HUES64 (cell line): ENCODE measurements at regions not wholly inside any gene's neighbourhood (a gene's known extent, or its start where the extent isn't known, plus 50 kb on each side); places are given as distances from the start of the nearest gene placed in this dataset.

Source experiments
- H3K27ac ChIP-seq: 2 replicates; pipeline ENCODE4 v1.7.0; 2013; ENCODE audit warnings: low read depth, low read length, inconsistent platforms
- H3K27me3 ChIP-seq: 2 replicates; pipeline ENCODE4 v1.6.1; 2013; ENCODE audit warnings: mild to moderate bottlenecking, low read length; ENCODE audit not compliant: insufficient read depth
- H3K36me3 ChIP-seq: 2 replicates; pipeline ENCODE4 v1.6.1; 2013; ENCODE audit warnings: mild to moderate bottlenecking, low read length; ENCODE audit not compliant: insufficient read depth
- H3K4me1 ChIP-seq: 2 replicates; pipeline ENCODE4 v1.6.1; 2013; ENCODE audit warnings: mild to moderate bottlenecking, low read length, moderate library complexity; ENCODE audit not compliant: insufficient read depth
- H3K4me3 ChIP-seq: 2 replicates; pipeline ENCODE4 v1.5.1; 2013; ENCODE audit warnings: mild to moderate bottlenecking, low read length, moderate library complexity
- H3K9ac ChIP-seq: 2 replicates; pipeline ENCODE4 v1.6.1; 2013; ENCODE audit warnings: mild to moderate bottlenecking, low read depth, low read length
- H3K9me3 ChIP-seq: 2 replicates; pipeline ENCODE4 v1.6.1; 2013; ENCODE audit warnings: low read depth, low read length; ENCODE audit not compliant: insufficient read depth
- WGBS: fragments of 150-250, 120-280 bp; methylation state at CpG from one replicate; pipeline ENCODE4 v1.1.7; 2013; ENCODE audit warnings: missing lambda C conversion rate; 5-methylcytosine and 5-hydroxymethylcytosine counted together

DNA sequence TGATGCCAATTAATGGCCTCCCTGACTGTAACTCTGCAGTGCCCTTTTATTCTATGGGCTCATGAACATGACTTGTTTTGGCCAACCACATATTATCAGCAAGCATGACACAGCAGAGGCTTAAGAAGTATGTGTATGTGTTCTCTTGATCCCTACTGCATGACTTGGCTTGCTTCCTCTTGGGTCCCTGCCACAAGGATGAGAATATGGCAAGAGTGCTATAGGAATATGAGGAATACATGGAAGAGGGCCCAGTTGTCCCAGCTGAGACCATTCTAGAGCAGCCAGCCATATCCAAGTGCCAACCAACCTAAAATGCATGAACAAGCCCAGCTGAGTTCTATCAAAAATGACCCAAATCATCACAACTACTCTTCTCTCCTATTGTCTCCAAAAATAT is 576.7 kb upstream of the PCDH9 start:
- Histone ChIP-seq H3K4me3 (no peak overlapping the region), H3K36me3 (no peaks in the 10 kb centered on the region), H3K27ac (no peak overlapping the region), H3K9ac (no peak overlapping the region), H3K4me1 (no peaks in the 10 kb centered on the region; the same call in 1 of the 2 replicates), H3K27me3 (no peaks in the 10 kb centered on the region), H3K9me3 (no peaks in the 10 kb centered on the region)

DNA sequence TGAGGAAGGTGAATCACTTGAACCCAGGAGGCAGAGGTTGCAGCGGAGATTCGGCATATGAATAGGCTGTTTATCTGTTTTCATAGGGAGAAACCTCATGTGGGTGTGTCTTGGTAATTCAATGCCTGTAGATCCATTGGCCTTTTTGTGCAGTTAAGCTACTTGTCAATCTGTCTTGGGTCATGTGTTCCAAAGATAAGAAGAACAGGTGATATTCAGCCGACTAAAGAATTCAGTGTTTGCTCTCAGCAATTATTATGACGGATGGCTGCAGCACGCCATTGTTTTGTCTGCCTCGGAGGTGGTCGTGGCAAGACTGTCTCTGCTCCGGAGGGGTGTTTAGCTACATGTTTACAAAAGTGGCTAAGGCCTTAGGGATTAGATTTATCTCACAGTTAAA is 573.0 kb upstream of the PCDH9 start:
- WGBS, result 90% methylated on average over 8 of the region's 8 CpGs
- Histone ChIP-seq H3K4me3 (no peak overlapping the region), H3K27ac (no peak overlapping the region), H3K9ac (no peak overlapping the region), H3K4me1 (no peaks in the 10 kb centered on the region; the same call in 1 of the 2 replicates), H3K27me3 (no peaks in the 10 kb centered on the region), H3K9me3 (no peaks in the 10 kb centered on the region), H3K36me3 (no peaks in the 10 kb centered on the region)

DNA sequence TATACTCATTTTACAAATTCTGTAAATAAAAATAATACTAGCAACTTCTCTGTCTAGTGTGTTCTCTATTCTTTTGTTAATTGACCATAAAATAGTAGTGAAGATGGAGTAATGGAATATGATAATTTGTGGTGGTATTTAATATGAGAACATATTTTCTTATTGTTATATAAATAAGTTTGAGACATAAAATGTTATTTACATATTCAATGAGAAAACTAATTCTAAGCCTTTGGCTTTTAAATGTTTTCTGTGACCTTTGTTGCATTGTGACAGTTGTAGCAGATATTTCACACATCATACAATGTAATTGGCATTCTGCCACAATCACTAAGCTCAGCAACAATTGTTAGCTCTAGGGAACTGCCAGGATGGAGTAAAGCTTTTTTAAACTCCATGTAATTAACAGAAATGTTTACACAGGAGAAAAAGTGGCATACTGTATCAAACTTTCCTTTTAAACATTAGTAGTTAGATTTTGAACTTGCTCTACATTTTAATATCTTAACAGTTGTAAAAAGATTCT is 562.1 kb upstream of the PCDH9 start:
- H3K9me3 ChIP-seq, result no peaks in the 10 kb centered on the region
- no peaks in the 10 kb centered on the region for H3K27me3 ChIP-seq
- H3K27ac ChIP-seq, result no peak overlapping the region
- H3K4me1 ChIP-seq, result no peaks in the 10 kb centered on the region
- no peaks in the 10 kb centered on the region for H3K36me3 ChIP-seq
- no peak overlapping the region for H3K9ac ChIP-seq
- H3K4me3 ChIP-seq, result no peak overlapping the region

DNA sequence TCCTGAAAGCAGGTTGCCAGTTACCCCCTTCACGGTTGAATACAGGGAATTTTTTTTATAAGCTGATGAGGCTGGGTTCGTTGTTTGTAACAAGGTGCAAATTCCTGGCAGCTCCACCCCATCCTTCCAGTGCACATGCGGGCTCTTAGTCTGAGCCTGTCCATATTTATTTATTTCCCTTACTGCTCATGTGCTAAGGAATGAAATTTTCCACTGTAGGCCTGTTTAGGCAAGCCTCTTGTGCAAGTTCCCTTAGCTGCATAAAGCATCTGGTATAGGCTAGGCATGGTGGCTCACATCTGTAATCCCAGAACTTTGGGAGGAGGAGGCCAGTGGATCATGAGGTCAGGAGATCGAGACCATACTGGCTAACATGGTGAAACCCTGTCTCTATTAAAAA is 560.9 kb upstream of the PCDH9 start:
- H3K4me1 ChIP-seq, result no peaks in the 10 kb centered on the region
- no peaks in the 10 kb centered on the region for H3K27me3 ChIP-seq
- H3K36me3 ChIP-seq, result no peaks in the 10 kb centered on the region
- H3K9ac ChIP-seq, result no peak overlapping the region
- no peak overlapping the region for H3K4me3 ChIP-seq
- 91% methylated on average over 4 of the region's 4 CpGs for WGBS
- H3K27ac ChIP-seq, result no peak overlapping the region
- no peaks in the 10 kb centered on the region for H3K9me3 ChIP-seq

DNA sequence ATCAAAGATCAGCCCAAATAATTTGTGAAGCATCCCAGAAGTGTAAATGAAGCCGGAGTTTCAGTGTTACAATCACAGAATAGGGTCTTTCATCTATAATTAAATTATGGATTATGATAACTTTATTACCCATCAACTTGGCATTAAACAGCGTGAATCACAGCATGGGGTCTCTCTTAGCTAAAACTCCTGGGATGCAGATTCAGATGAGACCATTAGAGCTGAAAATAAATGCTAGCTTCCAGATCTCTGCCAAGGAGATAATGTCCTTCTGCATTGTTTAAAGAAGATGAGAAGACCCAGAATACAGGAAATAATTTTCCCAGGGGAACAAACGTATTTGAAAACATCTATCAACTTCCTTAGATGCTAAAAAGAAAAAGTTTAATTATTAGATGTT is 546.0 kb upstream of the PCDH9 start:
- H3K36me3 ChIP-seq, result no peaks in the 10 kb centered on the region
- WGBS, result 86% methylated on average over 1 of the region's 3 CpGs
- H3K9me3 ChIP-seq, result peaks cover 7% of the 10 kb centered on the region; the same call in 1 of the 2 replicates
- H3K27ac ChIP-seq, result no peak overlapping the region
- H3K4me1 ChIP-seq, result no peaks in the 10 kb centered on the region
- no peaks in the 10 kb centered on the region for H3K27me3 ChIP-seq
- H3K4me3 ChIP-seq, result no peak overlapping the region
- no peak overlapping the region for H3K9ac ChIP-seq

DNA sequence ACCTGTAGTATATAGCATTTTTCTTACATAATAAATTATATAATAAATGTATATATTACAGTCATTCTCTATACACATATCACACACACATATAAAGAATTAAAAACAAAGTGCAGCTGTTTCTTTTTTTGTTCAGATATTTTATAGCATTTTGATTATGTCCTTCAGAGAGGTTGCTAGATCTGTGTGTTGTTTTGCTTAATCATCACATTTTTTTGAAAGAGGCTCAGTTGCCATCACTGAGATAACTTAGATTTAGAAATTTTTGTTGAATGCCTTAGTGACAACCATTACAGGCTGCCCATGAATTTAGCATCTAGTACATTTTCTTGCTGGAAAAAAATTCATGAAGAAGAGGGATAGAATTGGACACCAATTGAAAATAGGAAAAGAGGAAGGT is 545.2 kb upstream of the PCDH9 start:
- H3K9me3 ChIP-seq, result peaks cover 7% of the 10 kb centered on the region; the same call in 1 of the 2 replicates
- H3K27ac ChIP-seq, result no peak overlapping the region
- no peak overlapping the region for H3K9ac ChIP-seq
- H3K4me1 ChIP-seq, result no peaks in the 10 kb centered on the region
- no peak overlapping the region for H3K4me3 ChIP-seq
- H3K36me3 ChIP-seq, result no peaks in the 10 kb centered on the region
- no peaks in the 10 kb centered on the region for H3K27me3 ChIP-seq

DNA sequence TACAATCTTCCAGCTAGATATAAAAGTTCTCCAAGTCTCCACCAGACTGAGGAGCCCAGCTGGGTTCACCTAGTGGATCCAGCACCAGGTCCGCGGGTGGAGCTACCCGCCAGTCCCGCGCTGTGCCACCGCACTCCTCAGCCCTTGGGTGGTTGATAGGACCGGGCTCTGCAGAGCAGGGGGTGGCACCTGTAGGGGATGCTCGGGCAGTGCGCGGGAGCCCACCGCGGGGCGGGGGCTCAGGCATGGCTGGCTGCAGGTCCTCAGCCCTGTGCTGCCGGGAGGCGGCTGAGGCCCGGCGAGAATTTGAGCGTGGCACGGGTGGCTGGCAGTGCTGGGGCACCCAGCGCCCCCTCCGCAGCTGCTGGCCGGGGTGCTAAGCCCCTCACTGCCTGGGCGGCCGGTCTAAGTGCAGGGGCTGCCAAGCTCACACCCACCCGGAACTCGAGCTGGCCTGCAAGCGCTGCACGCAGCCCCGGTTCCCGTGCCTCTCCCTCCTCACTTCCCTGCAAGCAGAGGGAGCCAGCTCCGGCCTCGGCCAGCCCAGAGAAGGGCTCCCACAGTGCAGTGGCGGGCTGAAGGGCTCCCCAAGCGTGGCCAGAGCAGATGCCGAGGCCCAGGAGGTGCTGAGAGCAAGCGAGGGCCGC is 542.8 kb upstream of the PCDH9 start:
- Histone ChIP-seq H3K4me3 (no peak overlapping the region), H3K4me1 (no peaks in the 10 kb centered on the region), H3K9ac (no peak overlapping the region), H3K36me3 (no peaks in the 10 kb centered on the region), H3K9me3 (peaks cover 7% of the 10 kb centered on the region; the same call in 1 of the 2 replicates), H3K27me3 (no peaks in the 10 kb centered on the region), H3K27ac (no peak overlapping the region)
- 96% methylated on average over 37 of the region's 37 CpGs for WGBS

DNA sequence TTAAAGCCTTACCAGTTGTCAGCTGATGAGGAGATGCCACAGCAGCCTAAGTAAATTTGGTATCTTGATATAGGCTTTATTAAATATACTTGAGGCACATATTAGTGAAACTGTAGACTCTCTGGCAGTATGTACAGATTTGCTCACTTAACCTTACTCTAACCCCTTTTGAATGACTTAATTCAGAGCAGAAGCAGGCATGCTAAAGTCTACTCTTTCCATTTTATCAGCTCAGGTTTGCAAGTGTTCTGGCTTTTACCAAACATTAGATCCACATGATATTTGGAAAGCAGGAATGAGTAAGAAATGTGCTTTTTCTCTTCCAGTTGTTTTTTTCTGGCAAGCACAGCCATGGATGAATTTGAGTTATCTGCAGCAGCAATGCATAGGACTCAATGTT is 541.0 kb upstream of the PCDH9 start:
- Histone ChIP-seq H3K9ac (no peak overlapping the region), H3K9me3 (peaks cover 7% of the 10 kb centered on the region; the same call in 1 of the 2 replicates), H3K27me3 (no peaks in the 10 kb centered on the region), H3K4me3 (no peak overlapping the region), H3K36me3 (no peaks in the 10 kb centered on the region), H3K27ac (no peak overlapping the region), H3K4me1 (no peaks in the 10 kb centered on the region)

DNA sequence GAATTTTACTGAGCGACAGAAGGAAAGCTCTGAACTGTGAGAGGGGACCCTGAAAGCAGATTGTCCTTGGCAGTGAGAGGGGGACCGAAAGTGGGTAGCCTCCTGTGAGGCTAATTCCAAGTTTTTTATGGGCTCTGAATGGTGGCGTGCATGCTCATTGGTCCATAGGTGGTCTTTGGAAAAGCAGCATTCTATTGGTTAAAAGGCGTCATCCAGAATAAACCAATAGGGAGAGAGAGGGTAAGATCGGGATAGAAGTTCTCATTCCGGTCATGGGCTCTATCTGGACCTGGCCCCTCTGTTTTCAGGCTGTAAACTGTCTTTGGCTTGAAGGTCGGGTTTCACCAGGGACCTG is 539.8 kb upstream of the PCDH9 start:
- Histone ChIP-seq H3K9me3 (peaks cover 7% of the 10 kb centered on the region; the same call in 1 of the 2 replicates), H3K27me3 (no peaks in the 10 kb centered on the region), H3K4me3 (no peak overlapping the region), H3K4me1 (no peaks in the 10 kb centered on the region), H3K9ac (no peak overlapping the region), H3K27ac (no peak overlapping the region), H3K36me3 (no peaks in the 10 kb centered on the region)
- WGBS, result 96% methylated on average over 7 of the region's 7 CpGs

DNA sequence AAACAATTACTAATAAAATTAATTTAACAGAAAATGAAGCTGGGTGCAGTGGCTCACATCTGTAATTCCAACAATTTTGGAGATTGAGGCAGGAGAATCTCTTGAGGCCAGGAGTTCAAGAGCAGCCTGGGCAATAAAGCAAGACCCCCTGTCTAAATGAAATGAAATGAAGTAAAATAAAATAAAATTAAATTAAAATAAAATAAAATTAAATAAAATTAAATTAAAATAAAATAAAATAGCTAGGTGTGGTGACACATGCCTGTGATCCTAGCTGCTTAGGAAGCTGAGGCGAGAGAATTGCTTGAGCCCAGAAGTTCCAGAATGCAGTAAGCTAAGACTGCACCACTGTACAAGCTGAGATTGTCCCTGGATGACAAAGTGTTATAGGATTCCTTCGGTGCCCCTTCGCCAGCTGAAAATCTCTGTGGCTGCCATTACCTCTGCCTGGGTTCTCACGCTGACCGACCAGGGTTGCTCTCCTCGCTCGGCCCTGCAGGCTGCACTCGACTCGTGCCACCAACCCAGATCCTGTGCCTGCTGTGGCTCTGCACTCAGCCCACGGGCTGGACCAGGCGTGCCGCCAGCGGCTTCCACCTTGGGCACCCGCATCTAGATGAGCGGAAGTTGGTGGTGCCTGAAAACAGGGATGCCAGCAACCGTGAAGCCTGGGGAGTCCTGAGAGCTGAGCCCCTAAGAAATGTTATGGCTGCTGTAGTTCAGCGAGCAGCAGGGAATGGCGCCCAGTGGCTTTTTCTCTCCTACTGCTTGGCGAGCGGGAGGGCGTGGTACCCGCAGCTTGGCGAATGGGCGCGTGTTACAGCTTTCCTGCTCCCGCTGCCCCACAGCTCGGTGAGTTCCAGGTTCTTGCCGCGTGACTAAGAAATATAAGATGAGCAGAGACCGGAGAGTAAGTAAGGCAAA is 539.2 kb upstream of the PCDH9 start:
- Histone ChIP-seq H3K27me3 (no peaks in the 10 kb centered on the region), H3K4me1 (no peaks in the 10 kb centered on the region), H3K27ac (no peak overlapping the region), H3K9ac (no peak overlapping the region), H3K36me3 (no peaks in the 10 kb centered on the region), H3K4me3 (no peak overlapping the region), H3K9me3 (peaks cover 7% of the 10 kb centered on the region; the same call in 1 of the 2 replicates)
- 97% methylated on average over 30 of the region's 30 CpGs for WGBS

DNA sequence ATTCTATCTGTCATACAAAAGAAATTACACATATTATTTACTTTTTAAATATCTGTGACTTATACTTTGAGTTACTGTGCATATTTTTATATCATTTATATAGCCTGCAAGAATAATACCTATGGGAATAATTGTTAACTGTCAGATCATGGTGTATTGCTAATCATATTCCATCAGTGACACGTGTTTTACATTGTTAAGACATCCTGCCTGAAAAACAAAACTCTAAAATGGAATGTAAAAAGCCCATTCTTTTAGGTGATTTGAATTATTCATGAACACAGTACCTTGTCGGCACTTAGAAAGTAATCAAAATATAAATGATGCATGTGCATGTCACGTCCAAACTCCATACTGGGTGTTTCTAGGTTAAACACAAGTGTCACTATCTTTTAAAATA is 533.8 kb upstream of the PCDH9 start:
- Histone ChIP-seq H3K36me3 (no peaks in the 10 kb centered on the region), H3K27ac (no peak overlapping the region), H3K27me3 (no peaks in the 10 kb centered on the region), H3K9me3 (no peaks in the 10 kb centered on the region), H3K4me3 (no peak overlapping the region), H3K9ac (no peak overlapping the region), H3K4me1 (peaks cover 21% of the 10 kb centered on the region)
- WGBS, result 96% methylated on average over 3 of the region's 3 CpGs
